ACC112 (cell line): ENCODE measurements at regions not wholly inside any gene's neighbourhood (a gene's known extent, or its start where the extent isn't known, plus 50 kb on each side); places are given as distances from the start of the nearest gene placed in this dataset.

ENCODE experiments used
- H2AFZ ChIP-seq: fragments of 200-600 bp; sonication (generic); one replicate; pipeline ENCODE4 v1.6.0; 2017; ENCODE audit warnings: antibody characterized with exemption, low read length; ENCODE audit not compliant: unreplicated experiment
- H3K27ac ChIP-seq: fragments of 200-600 bp; sonication (generic); 2 replicates; pipeline ENCODE4 v1.5.1; 2014; ENCODE audit warnings: low read depth, mild to moderate bottlenecking, antibody characterized with exemption, low read length, moderate library complexity
- H3K27me3 ChIP-seq: fragments of 200-600 bp; sonication (generic); 2 replicates; pipeline ENCODE4 v1.6.1; 2014; ENCODE audit warnings: mild to moderate bottlenecking, antibody characterized with exemption, low read length, moderate library complexity, mixed read lengths; ENCODE audit not compliant: insufficient read depth
- H3K36me3 ChIP-seq: fragments of 200-600 bp; sonication (generic); 2 replicates; pipeline ENCODE4 v1.6.1; 2016; ENCODE audit warnings: mild to moderate bottlenecking, antibody characterized with exemption, low read length, moderate library complexity, mixed read lengths; ENCODE audit not compliant: insufficient read depth
- H3K4me1 ChIP-seq: fragments of 200-600 bp; sonication (generic); one replicate; pipeline ENCODE4 v1.6.1; 2016; ENCODE audit warnings: low read length, mixed read lengths; ENCODE audit not compliant: insufficient read depth, unreplicated experiment, control insufficient read depth
- H3K4me3 ChIP-seq: fragments of 200-600 bp; sonication (generic); 2 replicates; pipeline ENCODE4 v1.5.1; 2014; ENCODE audit warnings: mild to moderate bottlenecking, low read depth, low read length
- H3K79me2 ChIP-seq: fragments of 200-600 bp; sonication (generic); one replicate; pipeline ENCODE4 v1.6.0; 2016; ENCODE audit warnings: low read length; ENCODE audit not compliant: control insufficient read depth, unreplicated experiment, insufficient read depth

DNA sequence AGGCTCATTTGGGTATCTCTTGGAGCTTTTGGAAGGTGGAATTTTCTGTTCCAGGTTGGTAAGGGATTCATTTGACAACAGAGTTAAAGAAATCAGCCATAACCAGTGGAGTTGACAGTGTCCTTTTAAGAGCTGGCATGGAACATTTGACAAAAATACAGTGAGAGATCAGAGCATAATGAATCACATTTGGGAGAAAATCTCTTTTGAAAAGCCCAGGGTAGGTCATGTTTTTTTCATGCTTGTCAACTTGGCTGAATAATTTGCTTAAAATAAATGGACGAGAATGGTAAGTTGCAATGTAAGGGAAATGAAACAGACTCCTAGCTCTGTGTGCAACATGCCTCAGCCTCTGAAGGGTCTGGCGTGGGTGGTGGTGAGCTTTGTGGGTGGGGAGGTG, 235.3 kb upstream of the N4BP1 start:
- Histone ChIP-seq H3K4me1 (no peaks in the 10 kb centered on the region), H3K79me2 (no peaks in the 10 kb centered on the region), H3K27me3 (no peaks in the 10 kb centered on the region), H3K36me3 (no peaks in the 10 kb centered on the region), H3K4me3 (no peak overlapping the region), H2AFZ (no peak overlapping the region), H3K27ac (no peak overlapping the region)

DNA sequence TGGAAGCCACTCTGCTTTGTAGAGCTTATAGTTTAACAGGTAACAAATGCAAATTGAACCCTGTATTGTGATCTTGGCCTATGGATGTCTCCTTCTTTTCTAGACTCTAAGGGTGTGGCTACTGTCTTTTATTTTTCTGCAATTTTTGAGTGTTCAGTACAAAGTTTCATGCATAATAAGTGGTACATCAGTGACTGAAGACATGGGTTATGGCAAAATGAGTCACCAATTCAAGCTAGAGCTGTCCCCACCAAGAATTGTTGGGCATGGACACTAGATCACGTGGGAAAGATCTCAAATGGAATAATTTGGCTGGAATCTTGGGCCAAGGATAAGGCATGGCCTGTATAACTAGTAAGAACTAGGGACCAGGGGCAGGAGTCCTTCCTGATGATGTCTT, 228.4 kb upstream of the N4BP1 start:
- Histone ChIP-seq H3K27ac (no peak overlapping the region), H3K79me2 (no peaks in the 10 kb centered on the region), H2AFZ (no peak overlapping the region), H3K27me3 (no peaks in the 10 kb centered on the region), H3K36me3 (no peaks in the 10 kb centered on the region), H3K4me1 (no peaks in the 10 kb centered on the region), H3K4me3 (no peak overlapping the region)

DNA sequence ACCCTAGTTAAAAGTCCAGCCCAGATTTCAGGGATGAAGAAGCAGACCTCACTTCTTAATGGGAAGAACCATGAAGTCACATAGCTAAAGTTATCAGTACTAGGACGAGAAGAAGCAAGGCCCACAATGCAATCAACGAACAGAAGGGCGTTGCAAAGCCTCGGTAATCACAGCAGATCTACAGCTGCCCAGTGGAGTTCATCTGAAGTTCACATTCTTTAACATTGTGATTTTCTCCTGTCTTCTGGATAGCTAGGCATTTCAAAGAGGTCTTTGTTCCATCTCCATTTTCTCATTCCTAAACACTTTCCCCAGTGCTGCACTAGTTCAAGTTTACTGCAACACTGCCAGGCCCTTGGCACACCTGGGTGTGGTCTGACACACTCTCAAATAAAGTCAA, 226.7 kb upstream of the N4BP1 start:
- H3K27ac ChIP-seq = no peak overlapping the region
- H3K4me3 ChIP-seq = no peak overlapping the region
- H3K4me1 ChIP-seq = no peaks in the 10 kb centered on the region
- no peaks in the 10 kb centered on the region for H3K79me2 ChIP-seq
- no peaks in the 10 kb centered on the region for H3K36me3 ChIP-seq
- H2AFZ ChIP-seq = no peak overlapping the region
- H3K27me3 ChIP-seq = no peaks in the 10 kb centered on the region

DNA sequence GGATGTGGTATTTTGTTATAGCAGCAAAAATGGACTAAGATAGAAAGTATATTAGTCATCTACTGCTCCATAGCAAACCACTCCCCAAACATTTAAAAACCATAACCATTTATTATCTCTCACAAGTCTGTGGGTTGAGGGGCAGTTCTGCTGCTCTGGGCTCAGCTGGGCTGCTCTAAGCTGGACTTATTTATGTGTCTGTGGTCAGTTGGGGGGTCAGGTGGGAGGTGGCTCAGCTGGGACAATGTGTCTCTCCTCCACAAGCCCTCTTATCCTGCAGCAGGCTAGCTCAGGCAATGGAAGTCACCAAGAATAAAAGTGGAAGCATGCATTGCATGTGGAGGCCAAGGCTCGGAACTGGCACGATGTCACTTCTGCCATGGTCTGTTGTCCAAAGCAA, 226.1 kb upstream of the N4BP1 start:
- no peaks in the 10 kb centered on the region for H3K27me3 ChIP-seq
- H3K27ac ChIP-seq = no peak overlapping the region
- H3K4me3 ChIP-seq = no peak overlapping the region
- no peaks in the 10 kb centered on the region for H3K4me1 ChIP-seq
- H2AFZ ChIP-seq = no peak overlapping the region
- H3K79me2 ChIP-seq = no peaks in the 10 kb centered on the region
- H3K36me3 ChIP-seq = no peaks in the 10 kb centered on the region

DNA sequence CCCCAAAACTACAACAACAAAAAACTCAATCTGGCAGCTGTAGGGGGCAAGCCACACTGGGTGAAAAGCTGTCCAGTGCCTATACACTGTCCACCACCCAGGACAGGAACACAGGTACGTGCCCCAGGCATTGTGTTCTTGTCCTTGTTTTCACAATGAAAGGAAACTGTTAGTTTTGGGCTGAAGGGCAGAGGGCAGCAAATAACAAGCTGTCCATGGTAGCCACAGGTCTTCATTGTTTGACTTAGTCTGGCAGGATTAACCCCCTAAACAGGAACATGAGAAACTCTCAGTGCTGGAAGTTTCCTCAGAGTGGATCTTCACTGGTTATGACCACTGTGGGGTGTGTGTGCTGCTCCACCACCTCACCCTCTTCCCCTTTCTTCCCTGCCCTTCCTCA, 224.6 kb upstream of the N4BP1 start:
- Histone ChIP-seq H3K4me3 (no peak overlapping the region), H2AFZ (no peak overlapping the region), H3K27ac (no peak overlapping the region), H3K27me3 (no peaks in the 10 kb centered on the region), H3K79me2 (no peaks in the 10 kb centered on the region), H3K4me1 (no peaks in the 10 kb centered on the region), H3K36me3 (no peaks in the 10 kb centered on the region)

DNA sequence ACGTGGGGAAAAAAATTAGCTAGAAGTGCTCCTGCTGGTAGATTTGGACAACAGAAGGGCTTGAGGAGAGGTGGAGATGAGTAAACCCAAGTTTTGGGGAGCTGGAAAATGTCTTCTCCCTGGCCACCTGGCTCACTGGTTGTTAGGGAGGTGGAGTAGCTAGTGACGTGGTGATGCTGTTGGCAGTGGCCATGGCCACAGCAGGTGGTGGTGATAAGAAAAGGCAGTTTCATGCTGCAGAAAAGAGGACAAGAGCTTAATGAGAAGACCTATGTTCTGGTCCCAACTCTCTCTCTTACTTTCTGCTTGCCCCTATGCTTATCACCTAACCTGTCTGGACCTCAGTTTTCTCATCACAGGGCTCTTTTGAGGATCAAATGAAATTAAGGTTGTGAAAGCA, 223.5 kb upstream of the N4BP1 start:
- H3K27ac ChIP-seq = no peak overlapping the region

DNA sequence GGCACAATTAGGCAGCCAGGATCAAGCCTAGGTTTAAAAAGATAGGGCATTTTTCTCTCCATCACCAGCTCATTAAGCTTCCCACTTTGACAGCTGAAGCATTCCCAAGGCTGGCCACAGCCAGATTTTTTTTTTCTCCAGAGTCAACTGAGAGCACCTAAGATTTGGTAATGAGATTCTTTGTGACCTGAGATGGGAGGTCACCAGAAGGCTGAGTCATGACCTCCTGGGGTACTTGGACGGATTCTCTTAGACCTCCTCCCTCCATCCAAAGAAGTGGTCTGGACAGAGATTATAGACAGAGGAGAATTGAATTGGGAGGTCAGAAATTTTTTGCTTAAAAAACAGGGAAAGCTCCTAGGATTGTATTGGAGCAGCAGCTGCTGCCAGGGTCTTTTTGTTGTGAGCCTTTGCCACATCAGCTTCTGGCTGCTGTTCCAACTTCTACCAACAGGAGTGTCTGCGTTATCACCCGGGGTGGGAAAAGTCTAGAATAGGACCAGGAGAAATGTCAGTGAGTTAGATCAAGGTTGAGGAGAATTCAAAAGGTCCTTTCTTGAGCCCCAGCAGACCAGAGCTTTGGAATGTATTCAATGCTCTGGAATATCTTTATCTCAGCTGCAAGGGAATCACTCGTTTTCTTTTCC, 221.2 kb upstream of the N4BP1 start:
- Histone ChIP-seq H2AFZ (no peak overlapping the region), H3K4me1 (no peaks in the 10 kb centered on the region), H3K27ac (no peak overlapping the region), H3K27me3 (no peaks in the 10 kb centered on the region), H3K36me3 (no peaks in the 10 kb centered on the region), H3K79me2 (no peaks in the 10 kb centered on the region), H3K4me3 (no peak overlapping the region)

More for the DNA sequence above, 223.5 kb upstream of the N4BP1 start:
- Histone ChIP-seq H3K4me1 (no peaks in the 10 kb centered on the region), H3K79me2 (no peaks in the 10 kb centered on the region), H3K4me3 (no peak overlapping the region), H3K36me3 (no peaks in the 10 kb centered on the region), H3K27me3 (no peaks in the 10 kb centered on the region), H2AFZ (no peak overlapping the region)

DNA sequence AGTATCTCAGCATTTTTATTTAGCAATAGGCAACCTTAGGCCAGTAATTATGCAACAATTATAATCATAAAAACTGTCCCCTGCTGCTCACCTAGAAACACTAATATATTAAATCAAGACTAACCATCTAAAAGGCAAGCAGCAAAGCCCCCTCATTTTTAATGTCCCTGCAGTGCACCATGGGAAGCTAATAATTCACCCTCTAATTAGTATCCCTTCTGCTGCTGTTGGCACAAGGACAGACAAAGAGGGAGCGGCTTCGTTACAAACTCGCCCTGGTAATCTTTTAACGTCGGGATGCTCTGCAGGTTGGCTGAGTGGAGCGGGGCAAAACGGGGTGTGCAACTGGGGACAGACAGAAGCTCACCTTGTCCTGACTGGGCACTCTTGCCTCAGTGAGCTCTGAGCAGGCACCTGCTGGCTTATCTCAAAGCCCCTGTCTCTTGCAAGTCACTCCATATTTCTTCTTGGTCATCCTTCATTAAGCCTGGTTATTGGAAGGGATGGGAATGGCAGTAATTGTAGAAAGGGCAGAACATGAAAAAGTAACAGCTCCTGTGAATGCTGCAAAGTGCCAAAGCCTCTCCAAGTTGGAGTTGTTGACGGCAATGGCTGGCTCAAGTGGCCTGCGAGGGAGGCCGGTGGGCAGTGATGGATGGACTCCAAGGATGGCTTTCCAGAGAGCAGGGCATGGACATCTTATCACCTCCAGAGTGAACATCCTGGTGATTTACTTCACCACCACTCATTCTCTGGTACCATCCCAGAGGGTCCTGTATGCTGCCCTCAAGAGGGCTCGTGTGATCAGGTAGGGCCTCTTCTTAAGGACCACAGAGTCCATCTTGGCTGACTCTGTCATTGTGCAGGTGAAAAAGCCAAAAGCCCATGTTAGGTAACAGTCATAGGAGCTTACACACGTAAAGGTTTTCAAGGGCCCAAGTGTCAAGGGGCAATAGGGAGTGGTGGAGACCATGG, 219.6 kb upstream of the N4BP1 start:
- no peak overlapping the region for H3K4me3 ChIP-seq
- no peaks in the 10 kb centered on the region for H3K4me1 ChIP-seq
- no peaks in the 10 kb centered on the region for H3K79me2 ChIP-seq
- H3K27ac ChIP-seq = no peak overlapping the region
- no peaks in the 10 kb centered on the region for H3K36me3 ChIP-seq
- H2AFZ ChIP-seq = no peak overlapping the region
- H3K27me3 ChIP-seq = no peaks in the 10 kb centered on the region

DNA sequence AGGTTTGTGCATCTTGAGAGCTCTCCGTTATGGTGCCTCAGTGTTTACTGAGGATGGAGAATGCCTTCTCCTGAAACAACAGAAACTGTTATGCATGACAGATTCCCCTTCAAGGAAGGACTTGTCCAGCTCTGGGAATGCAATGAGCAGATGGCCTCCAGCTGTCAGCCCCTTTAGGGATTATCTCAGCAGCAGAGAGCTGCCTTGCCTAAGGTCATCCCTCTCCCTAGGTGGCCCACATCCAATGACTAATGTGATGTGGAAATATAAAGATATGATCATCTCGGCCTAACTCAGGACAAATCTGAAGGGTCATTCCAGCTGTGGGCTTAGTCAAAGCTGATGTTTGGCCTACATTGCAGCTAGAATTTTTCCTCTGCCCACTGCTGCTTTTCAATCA, 214.3 kb upstream of the N4BP1 start:
- Histone ChIP-seq H2AFZ (no peak overlapping the region), H3K4me1 (no peaks in the 10 kb centered on the region), H3K27me3 (no peaks in the 10 kb centered on the region), H3K36me3 (no peaks in the 10 kb centered on the region), H3K4me3 (no peak overlapping the region), H3K27ac (no peak overlapping the region), H3K79me2 (no peaks in the 10 kb centered on the region)

DNA sequence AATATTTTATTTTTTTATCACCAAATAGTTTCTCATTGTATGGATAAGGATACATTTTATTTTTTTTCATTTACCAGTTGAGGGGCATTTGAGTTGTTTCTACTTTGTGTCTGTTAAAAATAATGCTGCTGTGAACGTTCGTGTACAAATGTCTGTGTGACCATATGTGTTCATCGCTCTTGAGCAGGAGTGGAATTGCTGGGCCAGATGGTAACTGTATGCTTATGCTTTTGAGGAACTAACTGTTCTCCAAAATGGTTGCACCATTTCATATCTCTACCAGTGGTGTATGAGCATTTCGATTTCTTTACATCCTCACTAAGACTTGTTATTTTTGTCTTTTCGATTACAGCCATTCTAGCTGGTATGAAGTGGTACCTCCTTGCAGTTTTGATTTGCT, 212.5 kb upstream of the N4BP1 start:
- Histone ChIP-seq H3K4me3 (no peak overlapping the region), H3K36me3 (no peaks in the 10 kb centered on the region), H3K27ac (no peak overlapping the region), H3K79me2 (no peaks in the 10 kb centered on the region), H3K4me1 (no peaks in the 10 kb centered on the region), H2AFZ (no peak overlapping the region), H3K27me3 (no peaks in the 10 kb centered on the region)

DNA sequence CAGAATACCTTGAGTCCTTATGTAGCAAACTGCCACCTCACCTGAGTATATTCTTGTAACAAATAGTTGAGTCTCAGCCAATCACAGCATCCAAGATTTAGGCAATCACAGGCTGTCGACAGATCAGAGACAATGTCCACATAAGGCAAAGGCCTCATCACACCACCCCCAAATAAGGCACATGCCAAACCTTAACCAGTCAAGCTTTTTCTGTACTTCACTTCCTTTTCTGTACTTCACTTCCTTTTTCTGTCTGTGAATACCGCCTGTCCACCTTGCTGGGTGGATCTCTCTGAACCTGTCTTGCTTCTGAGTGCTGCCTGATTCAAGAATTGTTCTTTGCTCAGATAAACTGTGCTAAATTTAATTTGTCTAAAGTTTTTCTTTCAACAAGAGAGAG, 210.4 kb upstream of the N4BP1 start:
- Histone ChIP-seq H3K27ac (no peak overlapping the region), H3K4me3 (no peak overlapping the region), H2AFZ (no peak overlapping the region), H3K4me1 (no peaks in the 10 kb centered on the region), H3K27me3 (no peaks in the 10 kb centered on the region), H3K36me3 (no peaks in the 10 kb centered on the region), H3K79me2 (no peaks in the 10 kb centered on the region)
